Mucosa of descending colon (tissue), 3 donors: ENCODE measurements at regions not wholly inside any gene's neighbourhood (a gene's known extent, or its start where the extent isn't known, plus 50 kb on each side); places are given as distances from the start of the nearest gene placed in this dataset.

Experiments used
- ATAC-seq: fragments of 200-7000 bp; cut with Tn5 transposase; one replicate; pipeline ENCODE4 v1.9.1; 2020; ENCODE audit warnings: mild to moderate bottlenecking, moderate library complexity
- DNase-seq, 3 donors: peaks; one replicate each; pipeline ENCODE4 v3.0.0-alpha.2; 2020
- H3K36me3 ChIP-seq: fragments of 200-600 bp; one replicate; pipeline ENCODE4 v1.8.0; 2021; ENCODE audit warnings: low read depth, mild to moderate bottlenecking
- H3K4me1 ChIP-seq: fragments of 200-600 bp; one replicate; pipeline ENCODE4 v1.8.0; 2021; ENCODE audit warnings: low read depth, mild to moderate bottlenecking
- H3K4me3 ChIP-seq: fragments of 200-600 bp; one replicate; pipeline ENCODE4 v1.8.0; 2021; ENCODE audit warnings: mild to moderate bottlenecking
- H3K9me3 ChIP-seq: fragments of 200-600 bp; one replicate; pipeline ENCODE4 v1.8.0; 2021; ENCODE audit warnings: mild to moderate bottlenecking
- CTCF ChIP-seq: fragments of 200-600 bp; IDR thresholded peaks from one replicate; pipeline ENCODE4 v1.8.0; 2022; ENCODE audit warnings: antibody characterized with exemption, mild to moderate bottlenecking
- intact Hi-C, 2 donors: fragments of 100-400 bp; cut with DNase I in 1 of 2; cut with micrococcal nuclease in 1 of 2; formaldehyde crosslinking; loops; one replicate each; pipeline versions ENCODE4 v1.11.0 to v1.11.1; 2022; cut with DNase I, micrococcal nuclease
- donor health status: DM: no; HTN: no; CAD: no; lungs with moderate emphysema.
- donor health status: DM: no; HTN: no; CAD: no.
- donor health status: DM: no; HTN: yes; CAD: no.

- ATAC-seq (peak; percentile 65), DNase-seq (no peak)
- TF ChIP-seq CTCF: no peak
- intact Hi-C loops: no loop called here
- no peaks in the 10 kb centered on the region for H3K4me1 ChIP-seq
- H3K36me3 ChIP-seq: no peaks in the 10 kb centered on the region
- H3K9me3 ChIP-seq: no peaks in the 10 kb centered on the region
- no peak overlapping the region for H3K4me3 ChIP-seq
Measured at GRCh38 chr7:156487811-156488533, 152.6 kb upstream of the RNF32 start.

GRCh38 chr7:156480671-156481070 lies 159.9 kb upstream of the RNF32 start:
- DNase-seq (no peak), ATAC-seq (no peak)
- intact Hi-C loops: no loop called here
- no peak for TF ChIP-seq CTCF
- H3K4me3 ChIP-seq: no peak overlapping the region
- no peaks in the 10 kb centered on the region for H3K36me3 ChIP-seq
- no peaks in the 10 kb centered on the region for H3K4me1 ChIP-seq
- H3K9me3 ChIP-seq: no peaks in the 10 kb centered on the region

GRCh38 chr7:156479596-156479995 lies 161.0 kb upstream of the RNF32 start:
- DNase-seq: no peak
- Histone ChIP-seq H3K4me1 (no peaks in the 10 kb centered on the region), H3K36me3 (no peaks in the 10 kb centered on the region), H3K4me3 (no peak overlapping the region), H3K9me3 (no peaks in the 10 kb centered on the region)
- intact Hi-C loops: no loop called here
- no peak for TF ChIP-seq CTCF
- no peak for ATAC-seq

- ATAC-seq: no peak
- Histone ChIP-seq H3K36me3 (no peaks in the 10 kb centered on the region), H3K9me3 (no peaks in the 10 kb centered on the region), H3K4me3 (no peak overlapping the region), H3K4me1 (no peaks in the 10 kb centered on the region)
- TF ChIP-seq CTCF: no peak
- no peak for DNase-seq
- intact Hi-C loops: no loop called here
Measured at GRCh38 chr7:156478486-156478885, 162.1 kb upstream of the RNF32 start.

- Histone ChIP-seq H3K9me3 (no peaks in the 10 kb centered on the region), H3K4me1 (no peaks in the 10 kb centered on the region), H3K4me3 (no peak overlapping the region), H3K36me3 (no peaks in the 10 kb centered on the region)
- no peak for ATAC-seq
- intact Hi-C loops: no loop called here
- no peak for TF ChIP-seq CTCF
- DNase-seq: no peak
Measured at GRCh38 chr7:156475666-156476065, 164.9 kb upstream of the RNF32 start.

GRCh38 chr7:156475179-156475578 lies 165.4 kb upstream of the RNF32 start:
- DNase-seq: no peak
- intact Hi-C loops: no loop called here

More at GRCh38 chr7:156475179-156475578, 165.4 kb upstream of the RNF32 start:
- Histone ChIP-seq H3K4me1 (no peaks in the 10 kb centered on the region), H3K36me3 (no peaks in the 10 kb centered on the region), H3K4me3 (no peak overlapping the region), H3K9me3 (no peaks in the 10 kb centered on the region)
- no peak for TF ChIP-seq CTCF
- no peak for ATAC-seq
